CD4-positive, alpha-beta T cell treated with Interleukin-17A for 1 hour (primary cell): ENCODE measurements at regions not wholly inside any gene's neighbourhood (a gene's known extent, or its start where the extent isn't known, plus 50 kb on each side); places are given as distances from the start of the nearest gene placed in this dataset.

Experiments used
- DNase-seq: peaks from one replicate; pipeline ENCODE4 v3.0.0-alpha.2; 2020

DNA sequence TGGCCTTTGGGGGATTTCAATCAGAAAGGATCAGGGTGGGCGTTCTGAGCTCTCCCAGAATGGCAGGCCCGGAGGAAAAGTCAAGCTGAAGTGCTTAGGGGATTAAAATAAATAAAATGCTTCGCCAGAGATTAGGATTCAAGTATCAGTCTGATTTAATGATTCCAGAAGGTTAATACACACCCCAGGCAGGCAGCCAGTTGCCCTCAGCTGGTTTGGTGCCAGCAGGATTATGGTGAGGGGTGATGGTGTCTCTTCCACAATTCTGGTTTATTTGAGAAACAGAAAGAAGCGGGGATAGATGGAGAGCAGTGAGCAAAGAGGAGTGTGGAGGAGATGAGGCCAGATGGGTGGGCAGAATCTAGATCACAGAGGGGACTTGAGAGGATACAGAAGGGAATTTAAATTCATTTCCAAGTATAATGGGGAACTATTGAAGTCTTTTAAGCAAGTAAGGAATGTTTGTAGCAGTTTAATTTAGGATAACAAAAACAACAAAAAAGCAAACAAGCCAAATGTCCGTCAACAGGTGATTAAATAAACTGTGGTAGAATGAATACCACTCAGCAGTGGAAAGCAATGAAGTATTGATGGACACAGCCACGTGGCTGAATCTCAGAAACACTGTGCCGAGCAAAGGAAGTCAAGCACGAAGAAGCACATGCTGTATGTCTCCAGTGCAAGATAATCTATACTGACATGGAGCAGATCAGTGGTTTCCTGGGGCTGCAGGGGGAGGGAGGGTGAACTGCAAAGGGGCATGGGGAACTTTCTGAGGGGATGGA lies 297.7 kb downstream of the MSX2 start:
- DNase-seq = no peak

DNA sequence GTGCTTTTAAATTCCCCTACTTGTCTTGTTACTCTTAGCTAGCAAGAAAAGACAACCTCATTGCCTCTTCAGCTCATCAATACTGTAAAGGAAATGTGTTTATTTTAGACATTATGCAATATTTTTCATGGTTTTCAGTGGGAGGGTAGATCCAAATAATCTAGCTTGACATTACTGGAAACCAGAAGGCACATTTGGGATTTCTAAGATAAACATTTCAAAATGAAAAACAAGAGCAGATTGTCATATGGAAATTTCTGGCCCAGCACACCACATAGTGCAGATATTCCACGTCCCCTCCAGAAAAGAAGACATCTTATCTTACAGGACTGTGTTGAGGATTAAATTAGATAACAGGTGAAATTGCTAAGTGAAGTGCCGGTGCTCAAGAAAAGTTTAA lies 296.9 kb downstream of the MSX2 start:
- DNase-seq = no peak

DNA sequence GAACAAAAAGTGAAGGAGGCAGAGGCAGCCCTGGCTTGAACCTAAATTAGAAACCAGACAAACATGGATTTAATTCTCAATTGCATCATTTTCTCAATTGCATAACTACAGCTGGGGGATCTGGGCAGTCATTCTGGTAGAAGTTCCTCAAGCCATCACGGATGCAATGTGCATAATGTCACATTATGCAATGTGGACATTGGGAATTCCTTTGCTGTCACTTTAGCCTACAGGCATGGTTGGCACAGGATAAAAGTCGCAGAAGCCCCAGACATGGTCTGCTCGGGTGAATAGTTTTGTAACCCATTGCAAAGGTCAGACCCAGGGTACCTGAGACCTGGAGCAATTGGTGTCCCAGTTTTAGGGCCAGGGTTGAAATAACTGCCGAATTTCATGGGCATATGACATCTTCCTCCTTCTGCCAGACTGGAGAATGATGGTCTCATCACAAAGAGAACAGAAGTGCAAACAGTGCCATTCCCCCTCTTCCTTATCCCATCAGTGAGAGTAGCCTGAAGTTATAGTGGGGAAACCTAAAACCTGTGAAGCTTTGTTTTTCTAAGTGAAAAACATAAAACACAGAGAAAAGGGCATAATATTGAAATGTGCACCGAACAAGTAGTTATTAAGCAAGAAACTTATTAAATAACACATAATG lies 290.8 kb downstream of the MSX2 start:
- no peak for DNase-seq

DNA sequence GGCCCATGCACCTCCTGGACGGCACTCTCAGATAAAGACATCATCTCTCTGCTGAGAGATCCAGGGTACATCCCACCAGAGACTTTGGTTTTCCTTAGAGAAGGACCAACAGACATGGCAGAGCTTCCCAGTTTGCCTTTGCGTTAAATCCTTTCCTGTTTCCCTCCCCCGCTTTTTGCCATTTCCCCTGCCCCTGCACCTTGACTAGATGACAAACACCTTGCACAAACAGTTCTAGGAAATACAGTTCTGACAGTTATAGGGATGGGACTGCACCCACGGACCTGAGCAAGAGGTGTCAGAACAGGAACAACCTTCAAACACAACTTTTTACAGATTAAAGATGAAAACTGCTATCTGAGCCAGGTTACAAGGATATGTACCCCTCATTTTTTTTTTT lies 288.9 kb downstream of the MSX2 start:
- no peak for DNase-seq

DNA sequence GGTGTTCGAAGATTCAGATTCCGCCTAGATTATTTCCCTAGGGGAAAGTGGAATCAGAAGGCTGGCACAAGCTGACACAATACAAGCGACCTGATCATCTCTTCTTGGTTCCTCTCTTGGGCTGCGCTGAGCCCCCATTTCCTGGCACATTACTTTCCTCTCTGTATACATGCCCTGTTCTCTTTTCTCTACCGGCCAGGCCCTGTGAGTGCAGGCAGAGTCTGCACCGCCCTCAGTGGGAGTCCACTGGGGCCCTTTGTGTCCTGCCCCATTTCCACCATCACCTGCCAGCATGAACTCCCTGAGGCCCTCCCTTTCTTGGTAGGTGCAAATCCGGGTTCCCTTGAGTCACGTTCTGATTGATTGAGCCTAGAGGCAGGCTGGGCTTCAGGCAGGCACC lies 287.9 kb downstream of the MSX2 start:
- no peak for DNase-seq

DNA sequence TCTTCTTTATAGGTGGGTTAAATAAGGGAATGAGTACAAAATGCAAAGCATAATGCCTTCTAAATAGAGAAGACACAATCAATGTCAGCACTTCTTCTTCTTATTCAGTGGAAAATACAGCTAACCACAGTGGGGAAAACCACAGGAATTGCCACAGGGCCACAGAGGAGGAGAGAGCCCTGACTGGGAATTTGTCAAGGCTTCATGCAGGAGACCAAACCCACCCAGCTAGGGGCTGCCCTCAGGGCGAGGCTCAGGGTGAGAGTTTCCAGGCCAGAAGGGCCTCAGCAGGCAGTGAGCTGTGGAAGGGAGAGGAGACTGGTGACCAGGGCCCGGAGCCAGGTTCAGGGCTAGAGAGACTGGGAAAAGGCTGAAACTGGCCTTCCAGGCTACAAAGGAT lies 279.1 kb downstream of the MSX2 start:
- DNase-seq = no peak

DNA sequence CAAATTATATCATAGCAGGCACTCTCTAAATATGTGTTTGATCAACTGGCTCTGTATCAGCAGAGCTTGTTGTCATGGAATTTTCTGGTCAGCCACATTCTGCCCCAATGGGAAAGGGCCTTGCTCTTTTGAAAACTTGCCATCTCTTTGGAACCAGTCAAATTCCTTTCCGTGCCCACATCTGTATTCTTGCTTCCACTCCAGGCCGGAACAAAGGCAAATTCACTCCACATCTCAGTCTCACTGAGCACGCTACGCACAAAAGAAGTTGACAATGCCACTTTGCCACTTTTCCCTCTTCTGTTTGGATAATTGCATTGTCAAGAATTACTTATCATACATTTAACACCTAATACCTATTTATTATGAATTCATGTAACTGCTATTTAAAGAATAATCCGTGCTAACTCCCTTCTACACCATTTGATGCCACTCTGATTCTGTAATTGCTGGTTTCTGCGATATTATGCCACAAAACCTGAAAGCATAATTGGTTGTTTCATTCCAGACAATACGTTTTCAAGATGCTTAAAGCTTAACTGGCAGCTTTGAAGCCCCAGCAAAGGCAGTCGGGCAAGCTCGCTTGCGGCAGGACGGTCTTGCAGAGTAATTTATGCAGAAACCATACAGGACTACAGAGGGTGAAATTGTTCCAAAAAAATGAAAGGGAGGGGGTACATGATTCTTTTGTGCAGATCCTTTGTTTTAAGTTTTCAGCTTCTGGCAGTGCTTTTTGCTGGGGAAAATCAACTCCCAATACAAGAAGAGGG lies 277.7 kb downstream of the MSX2 start:
- DNase-seq = no peak

DNA sequence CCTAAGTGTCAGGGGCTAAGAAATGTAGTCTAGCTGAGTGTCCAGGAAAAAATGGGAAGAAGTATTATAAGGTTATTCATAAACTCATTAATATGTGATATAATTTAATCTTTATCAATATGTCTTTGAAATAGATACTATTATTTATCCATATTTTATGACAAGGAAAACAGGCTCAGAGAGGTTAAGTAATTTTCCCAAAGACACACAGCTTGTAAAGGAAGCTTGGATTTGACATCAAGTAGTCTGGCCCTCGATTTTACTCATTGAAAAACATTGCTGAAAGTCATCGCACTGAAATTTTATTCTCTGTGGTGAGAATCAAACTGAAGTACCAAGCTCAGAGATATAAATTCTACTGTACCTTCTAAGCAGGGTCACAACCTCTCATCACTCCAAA lies 276.9 kb downstream of the MSX2 start:
- DNase-seq = no peak

DNA sequence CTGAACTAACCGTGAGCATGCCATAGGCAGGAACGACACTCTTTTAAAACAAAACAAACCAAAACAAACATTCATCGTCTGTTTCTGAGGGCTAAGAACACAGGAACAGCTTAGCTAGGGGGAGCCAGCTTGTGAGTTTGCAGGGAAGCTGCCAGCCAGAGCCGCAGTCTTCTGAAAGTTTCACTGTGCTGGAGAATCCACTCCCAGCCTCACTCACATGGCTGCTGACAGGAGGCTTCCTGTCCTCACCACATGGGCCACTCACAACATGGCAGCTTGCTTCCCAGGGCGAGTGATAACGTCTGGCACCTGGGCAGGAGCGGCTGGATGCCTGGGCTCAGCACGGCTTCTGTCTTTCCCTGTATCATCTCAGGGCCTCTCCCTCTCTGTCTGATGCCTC lies 275.2 kb downstream of the MSX2 start:
- no peak for DNase-seq

DNA sequence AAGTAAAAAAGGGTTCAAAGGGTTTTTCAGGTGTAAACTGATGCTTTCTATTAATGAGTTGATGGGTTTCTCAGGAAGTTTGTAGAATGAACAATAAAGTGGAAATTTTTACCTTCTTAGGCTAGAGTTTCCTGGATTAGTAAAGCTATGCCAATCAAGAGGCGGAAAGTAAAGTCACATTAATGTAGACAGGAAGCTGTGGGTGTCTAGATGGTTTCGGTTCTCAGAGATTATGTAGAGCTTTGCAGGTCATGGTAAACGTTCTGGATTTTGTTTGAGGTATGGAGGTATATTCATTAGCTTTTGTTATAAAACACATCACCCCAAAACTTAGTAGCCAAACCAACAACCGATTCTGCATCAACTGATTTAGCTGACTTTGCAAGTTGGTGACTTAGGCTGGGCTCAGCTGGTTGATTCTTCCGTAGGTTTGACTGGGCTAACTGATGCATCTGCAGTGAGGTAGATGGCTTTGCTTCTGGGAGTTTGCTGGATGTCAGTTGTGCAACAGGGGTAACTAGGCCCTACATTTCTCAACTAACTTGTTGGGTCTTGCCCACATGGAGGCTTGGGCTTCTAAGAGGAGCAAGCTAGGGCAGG lies 273.8 kb downstream of the MSX2 start:
- no peak for DNase-seq

DNA sequence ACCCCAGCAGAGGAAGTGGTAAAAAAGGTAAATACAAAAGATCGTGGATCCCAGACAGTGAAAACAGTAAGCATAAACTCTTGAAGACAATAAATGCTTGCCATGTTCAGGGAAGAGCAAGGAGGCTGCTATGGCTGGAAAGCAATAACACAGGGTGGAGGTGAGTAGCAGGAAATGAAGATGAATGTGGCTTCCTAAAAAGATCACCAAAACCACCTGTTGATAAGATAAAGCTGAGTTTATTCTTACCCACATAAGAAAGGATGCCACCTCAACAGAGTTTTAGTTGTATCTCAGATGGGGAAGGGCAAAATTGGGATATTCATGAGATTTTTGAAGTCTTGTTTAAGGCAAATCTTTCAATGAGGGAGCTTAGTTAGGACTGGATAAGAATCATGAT lies 273.3 kb downstream of the MSX2 start:
- DNase-seq = no peak

DNA sequence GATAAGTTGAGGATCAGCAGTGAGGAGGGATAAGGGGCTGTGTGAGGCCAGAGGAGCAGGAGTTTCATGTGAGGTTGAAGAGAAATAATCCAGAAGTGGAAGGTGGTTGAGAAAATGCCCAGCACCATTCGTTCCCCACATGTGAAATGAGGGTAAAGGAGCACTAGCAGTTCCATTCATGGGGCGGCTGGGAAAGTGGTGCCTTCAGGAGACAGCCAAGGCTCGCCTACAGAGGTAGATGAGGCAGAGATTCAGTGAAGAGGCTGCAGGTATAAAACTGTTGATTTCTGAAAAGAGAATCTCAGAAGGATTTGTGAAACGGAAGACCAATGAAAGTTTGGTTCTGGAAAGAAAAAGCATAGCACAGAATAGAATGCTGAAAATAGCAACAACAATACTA lies 272.6 kb downstream of the MSX2 start:
- DNase-seq = no peak

DNA sequence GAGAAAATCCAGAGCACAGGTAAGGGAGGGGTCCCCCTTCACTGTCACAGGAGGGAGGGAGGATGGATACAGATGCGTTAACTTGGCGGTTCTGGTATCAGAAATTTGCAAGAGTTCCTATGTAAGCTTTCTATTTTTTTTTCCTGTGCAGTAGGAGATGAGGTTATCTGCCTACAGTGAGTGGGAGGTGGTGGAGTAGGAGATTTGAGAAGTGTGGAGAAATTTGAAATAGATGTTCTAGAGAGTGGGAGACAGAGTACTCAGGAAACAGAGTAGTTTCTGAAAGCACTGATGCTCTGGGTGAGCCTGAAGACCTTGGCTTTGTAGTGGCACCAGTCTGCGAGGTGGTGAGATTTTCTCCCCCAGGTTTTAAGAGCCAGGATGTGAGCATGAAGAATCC lies 271.4 kb downstream of the MSX2 start:
- no peak for DNase-seq

DNA sequence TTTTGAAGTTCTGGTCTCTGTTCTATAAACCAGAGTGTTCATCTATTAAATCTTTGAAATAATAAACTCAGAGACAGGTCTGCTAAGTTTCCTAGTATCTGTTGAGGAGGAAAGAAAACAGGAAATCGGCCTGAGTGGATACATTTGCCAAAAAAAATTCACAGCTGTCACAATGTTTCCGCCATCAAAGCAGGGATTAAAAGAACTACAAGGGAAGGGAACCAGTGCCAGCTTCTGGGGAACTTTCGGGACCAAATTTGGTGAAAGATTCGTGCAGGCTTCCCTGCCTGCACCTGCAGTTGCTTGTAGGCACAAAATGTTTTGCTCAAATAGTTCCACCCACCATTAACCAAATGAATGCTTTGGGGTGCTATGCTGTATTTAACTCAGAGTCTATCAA lies 267.5 kb downstream of the MSX2 start:
- no peak for DNase-seq

DNA sequence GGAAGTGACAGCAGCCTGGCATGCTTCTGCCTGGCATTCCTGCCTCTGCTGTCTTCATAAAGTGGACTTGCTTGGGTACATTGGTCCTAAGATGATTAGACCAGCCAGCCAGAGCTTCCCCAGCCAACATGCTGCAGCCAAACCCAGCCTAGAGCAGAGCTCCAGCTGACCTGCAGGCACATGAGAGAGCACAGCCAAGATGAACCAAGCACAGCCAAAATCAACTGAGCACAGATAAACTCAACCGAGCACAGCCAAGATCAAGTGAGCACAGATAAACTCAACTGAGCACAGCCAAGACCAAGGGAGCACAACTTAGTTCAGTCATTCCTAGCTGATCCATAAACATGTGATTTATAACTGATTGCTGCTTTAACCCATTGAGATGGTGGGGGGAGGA lies 266.5 kb downstream of the MSX2 start:
- no peak for DNase-seq

DNA sequence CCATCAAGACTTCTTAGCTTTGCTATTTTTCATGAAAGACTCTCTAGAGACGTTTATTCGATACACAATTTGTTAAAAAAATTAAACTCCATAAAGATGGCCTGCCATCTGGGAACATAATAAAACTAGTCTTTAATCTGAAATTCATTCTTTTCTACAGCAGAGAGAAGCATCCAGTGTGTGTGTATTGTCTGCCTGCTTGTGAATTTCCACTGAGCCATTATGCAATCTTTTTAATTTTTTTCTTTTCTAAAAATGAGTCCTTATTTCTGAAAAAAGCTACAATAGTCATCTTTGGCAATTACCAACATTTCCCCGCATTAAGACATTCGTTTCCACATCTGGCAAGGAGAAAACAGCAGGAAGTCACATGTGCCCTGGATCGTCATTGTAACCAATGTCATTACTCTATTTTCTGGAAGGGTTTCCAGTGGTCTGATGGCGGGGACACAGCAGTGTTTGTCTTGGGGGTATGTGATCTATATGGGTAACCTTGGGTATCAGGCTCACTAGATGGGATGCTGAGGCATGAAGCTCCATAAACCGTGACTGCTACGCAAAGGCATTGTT lies 263.1 kb downstream of the MSX2 start:
- no peak for DNase-seq

DNA sequence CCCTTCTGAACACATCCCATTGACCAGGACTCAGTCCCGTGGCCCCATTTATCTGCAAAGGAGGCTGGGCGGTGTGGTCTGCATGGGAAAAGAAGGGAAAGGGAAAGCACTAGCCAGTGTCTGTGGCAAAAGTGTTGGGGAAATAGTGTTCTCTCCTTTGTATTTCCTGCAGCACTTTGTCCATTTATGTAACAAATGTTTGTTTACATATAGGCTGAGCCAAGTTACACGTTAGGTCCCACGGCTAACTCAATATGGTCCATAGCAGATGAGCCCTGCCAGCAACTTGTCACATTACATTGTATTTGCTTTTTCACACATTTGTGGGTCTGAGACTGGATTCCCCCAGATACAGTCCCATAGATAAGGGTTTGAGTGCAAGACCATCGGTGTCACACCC lies 260.5 kb downstream of the MSX2 start:
- DNase-seq = no peak

DNA sequence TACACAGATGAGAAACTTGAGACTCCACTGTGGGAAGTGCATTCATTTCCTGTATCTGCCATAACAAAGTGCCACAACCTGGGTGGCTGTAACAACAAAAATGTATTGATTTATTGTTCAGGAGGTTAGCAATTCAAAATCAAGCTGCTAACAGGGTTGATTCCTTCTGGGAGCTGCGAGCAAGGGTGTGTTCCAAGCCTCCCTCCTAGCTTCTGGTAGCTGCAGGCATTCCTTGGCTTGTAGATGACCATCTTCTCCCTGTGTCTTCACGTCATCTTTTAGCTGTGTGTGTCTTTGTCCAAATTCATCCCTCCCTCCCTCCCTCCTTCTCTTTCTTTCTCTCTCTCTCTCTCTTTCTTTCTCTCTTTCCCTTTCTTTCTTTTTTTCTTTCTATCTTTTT lies 258.1 kb downstream of the MSX2 start:
- no peak for DNase-seq

DNA sequence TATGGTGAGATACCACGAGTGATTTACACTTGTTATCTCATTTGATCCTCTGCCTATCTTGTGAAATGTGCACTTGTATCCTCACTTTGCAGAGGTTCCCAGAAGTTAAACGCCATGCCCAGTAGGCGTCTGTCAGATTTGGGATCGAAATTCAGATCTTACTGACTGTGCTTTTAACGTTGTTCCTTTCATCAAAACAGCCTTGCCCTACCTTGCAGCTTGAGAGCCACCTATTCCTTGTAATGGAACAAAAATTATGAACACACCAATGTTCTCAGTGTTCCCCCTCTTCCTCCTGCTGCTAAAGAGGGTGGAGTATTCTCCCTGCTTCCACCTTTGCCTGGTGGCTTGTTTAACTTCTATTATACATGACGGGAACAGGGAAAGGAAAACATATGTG lies 257.0 kb downstream of the MSX2 start:
- DNase-seq = no peak

DNA sequence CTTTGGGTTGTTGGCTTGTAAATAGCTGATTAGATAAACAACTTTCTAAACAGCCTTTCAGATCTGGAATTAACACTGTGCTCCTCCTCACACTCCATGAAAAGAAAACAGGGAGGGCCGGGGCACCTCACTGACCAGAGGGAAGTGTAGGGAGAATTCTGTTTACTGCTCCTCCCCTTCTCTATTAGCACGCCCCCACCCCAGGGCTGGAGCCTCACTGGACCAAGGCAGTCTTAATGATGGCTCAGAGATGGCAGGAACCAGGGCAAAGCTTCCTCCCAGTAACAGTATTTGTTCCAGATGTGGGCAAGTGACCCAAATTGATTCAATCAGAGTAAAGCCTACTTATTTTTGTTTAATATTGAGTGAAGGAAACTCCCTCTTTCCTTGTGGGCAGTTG lies 256.6 kb downstream of the MSX2 start:
- DNase-seq = no peak

DNA sequence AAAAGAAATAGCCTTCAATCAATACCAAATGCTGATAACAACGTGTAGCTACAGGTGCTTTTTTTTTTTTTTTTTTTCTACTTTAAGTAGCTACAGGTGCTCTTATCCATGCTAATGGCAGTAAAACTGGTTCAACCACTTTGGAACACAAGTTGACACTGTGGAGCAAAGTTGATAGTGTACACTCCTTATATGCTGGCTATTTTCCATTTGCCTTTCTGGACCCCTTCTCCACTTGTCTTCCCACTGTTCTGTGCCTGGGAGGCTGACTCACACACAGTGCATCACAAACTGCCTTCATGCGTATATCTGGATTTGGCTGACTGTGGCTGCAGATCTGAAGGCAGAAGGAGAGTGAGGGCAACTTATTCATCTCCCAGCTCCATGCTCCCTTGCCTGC lies 247.9 kb downstream of the MSX2 start:
- DNase-seq = no peak

DNA sequence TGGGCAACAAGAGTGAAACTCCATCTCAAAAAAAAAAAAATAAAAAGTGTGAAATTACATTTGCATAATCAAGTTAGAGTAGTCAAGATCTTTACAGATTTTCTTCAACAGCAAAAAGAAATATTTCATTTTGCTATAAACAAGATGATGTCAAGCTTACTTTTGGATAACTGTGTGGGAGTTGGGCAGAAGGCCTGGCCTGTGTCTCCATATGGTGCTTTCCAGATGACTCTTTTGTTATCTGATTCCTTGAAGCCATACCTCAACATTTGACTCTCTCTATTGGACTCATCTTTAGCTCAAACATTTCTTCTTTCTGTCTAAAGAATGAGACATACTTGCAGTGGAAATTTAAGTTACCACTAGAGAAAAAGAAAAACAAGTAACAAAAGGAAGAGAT lies 246.8 kb downstream of the MSX2 start:
- DNase-seq = no peak

DNA sequence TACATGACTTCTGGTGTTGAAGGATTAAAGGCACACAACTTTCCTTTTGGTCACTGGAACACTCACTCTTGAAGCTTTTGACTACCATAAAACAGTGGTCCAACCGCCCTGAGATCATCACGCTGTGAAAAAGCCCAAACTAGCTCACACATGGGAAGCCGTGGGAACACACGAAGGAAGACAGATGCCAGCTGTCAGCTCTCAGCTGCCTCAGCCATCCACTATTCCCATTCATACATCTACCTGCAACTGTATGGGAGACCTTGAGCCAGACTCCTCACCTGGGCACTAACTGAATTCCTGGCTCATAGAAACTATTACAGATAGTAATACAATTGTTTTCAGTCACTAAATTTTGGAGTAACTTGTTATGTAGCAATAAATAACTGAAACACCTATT lies 246.1 kb downstream of the MSX2 start:
- no peak for DNase-seq
